IPS-15b (cell line): ENCODE measurements at regions not wholly inside any gene's neighbourhood (a gene's known extent, or its start where the extent isn't known, plus 50 kb on each side); places are given as distances from the start of the nearest gene placed in this dataset.

ENCODE experiments used
- H3K27me3 ChIP-seq: one replicate; pipeline ENCODE4 v1.6.1; 2013; ENCODE audit warnings: low read length; ENCODE audit not compliant: control insufficient read depth, insufficient read depth
- H3K36me3 ChIP-seq: one replicate; pipeline ENCODE4 v1.6.1; 2013; ENCODE audit warnings: low read length; ENCODE audit not compliant: control insufficient read depth, insufficient read depth
- H3K4me1 ChIP-seq: one replicate; pipeline ENCODE4 v1.6.1; 2013; ENCODE audit warnings: mild to moderate bottlenecking, low read length; ENCODE audit not compliant: control insufficient read depth, insufficient read depth
- H3K4me3 ChIP-seq: one replicate; pipeline ENCODE4 v1.5.1; 2013; ENCODE audit warnings: low read depth, low read length
- H3K9ac ChIP-seq: one replicate; pipeline ENCODE4 v1.6.1; 2013; ENCODE audit warnings: low read depth, mild to moderate bottlenecking, low read length
- H3K9me3 ChIP-seq: one replicate; pipeline ENCODE4 v1.6.1; 2013; ENCODE audit warnings: mild to moderate bottlenecking, low read length; ENCODE audit not compliant: control insufficient read depth, insufficient read depth

GRCh38 chr2:19653509-19653908, 248.3 kb downstream of the TTC32 start:
- Histone ChIP-seq H3K4me3 (no peak overlapping the region), H3K9ac (no peak overlapping the region), H3K27me3 (no peaks in the 10 kb centered on the region), H3K4me1 (no peaks in the 10 kb centered on the region), H3K36me3 (no peaks in the 10 kb centered on the region), H3K9me3 (no peaks in the 10 kb centered on the region)

GRCh38 chr2:19652811-19653210, 249.0 kb downstream of the TTC32 start:
- Histone ChIP-seq H3K4me1 (no peaks in the 10 kb centered on the region), H3K36me3 (no peaks in the 10 kb centered on the region), H3K27me3 (no peaks in the 10 kb centered on the region), H3K9me3 (no peaks in the 10 kb centered on the region), H3K9ac (no peak overlapping the region), H3K4me3 (no peak overlapping the region)

- Histone ChIP-seq H3K27me3 (no peaks in the 10 kb centered on the region), H3K36me3 (no peaks in the 10 kb centered on the region)
These were observed 250.3 kb downstream of the TTC32 start for GRCh38 chr2:19651466-19651865.

GRCh38 chr2:19649785-19650380, 251.9 kb downstream of the TTC32 start:
- H3K9me3 ChIP-seq: no peaks in the 10 kb centered on the region
- no peaks in the 10 kb centered on the region for H3K27me3 ChIP-seq
- no peak overlapping the region for H3K9ac ChIP-seq
- H3K4me3 ChIP-seq: no peak overlapping the region
- H3K36me3 ChIP-seq: no peaks in the 10 kb centered on the region
- H3K4me1 ChIP-seq: no peaks in the 10 kb centered on the region

More at GRCh38 chr2:19651466-19651865, 250.3 kb downstream of the TTC32 start:
- Histone ChIP-seq H3K9ac (peak overlapping the region; percentile 8), H3K9me3 (no peaks in the 10 kb centered on the region), H3K4me1 (no peaks in the 10 kb centered on the region), H3K4me3 (no peak overlapping the region)

- no peaks in the 10 kb centered on the region for H3K36me3 ChIP-seq
- no peak overlapping the region for H3K4me3 ChIP-seq
- H3K27me3 ChIP-seq: no peaks in the 10 kb centered on the region
- no peaks in the 10 kb centered on the region for H3K9me3 ChIP-seq
- no peak overlapping the region for H3K9ac ChIP-seq
- H3K4me1 ChIP-seq: no peaks in the 10 kb centered on the region
These were observed 252.6 kb downstream of the TTC32 start for GRCh38 chr2:19649142-19649541.

- Histone ChIP-seq H3K27me3 (no peaks in the 10 kb centered on the region), H3K9me3 (no peaks in the 10 kb centered on the region), H3K4me1 (no peaks in the 10 kb centered on the region), H3K36me3 (no peaks in the 10 kb centered on the region), H3K9ac (no peak overlapping the region), H3K4me3 (no peak overlapping the region)
These were observed 253.2 kb downstream of the TTC32 start for GRCh38 chr2:19648583-19648982.

- no peaks in the 10 kb centered on the region for H3K36me3 ChIP-seq
- no peak overlapping the region for H3K9ac ChIP-seq
- H3K9me3 ChIP-seq: no peaks in the 10 kb centered on the region
- no peak overlapping the region for H3K4me3 ChIP-seq
- no peaks in the 10 kb centered on the region for H3K4me1 ChIP-seq
- H3K27me3 ChIP-seq: no peaks in the 10 kb centered on the region
These were observed 254.8 kb downstream of the TTC32 start for GRCh38 chr2:19646987-19647386.

- Histone ChIP-seq H3K9ac (no peak overlapping the region), H3K27me3 (no peaks in the 10 kb centered on the region), H3K36me3 (no peaks in the 10 kb centered on the region), H3K4me3 (no peak overlapping the region), H3K9me3 (no peaks in the 10 kb centered on the region), H3K4me1 (no peaks in the 10 kb centered on the region)
These were observed 257.0 kb downstream of the TTC32 start for GRCh38 chr2:19644763-19645162.

GRCh38 chr2:19643117-19643518, 258.7 kb downstream of the TTC32 start:
- Histone ChIP-seq H3K4me1 (no peaks in the 10 kb centered on the region), H3K9ac (no peak overlapping the region), H3K27me3 (no peaks in the 10 kb centered on the region), H3K4me3 (no peak overlapping the region), H3K36me3 (no peaks in the 10 kb centered on the region), H3K9me3 (no peaks in the 10 kb centered on the region)

- Histone ChIP-seq H3K4me3 (no peak overlapping the region), H3K9me3 (no peaks in the 10 kb centered on the region), H3K36me3 (no peaks in the 10 kb centered on the region), H3K4me1 (no peaks in the 10 kb centered on the region), H3K27me3 (no peaks in the 10 kb centered on the region), H3K9ac (no peak overlapping the region)
These were observed 259.3 kb downstream of the TTC32 start for GRCh38 chr2:19642501-19642900.

GRCh38 chr2:19635951-19636510, 265.8 kb downstream of the TTC32 start:
- Histone ChIP-seq H3K27me3 (no peaks in the 10 kb centered on the region), H3K36me3 (no peaks in the 10 kb centered on the region), H3K9ac (no peak overlapping the region), H3K9me3 (no peaks in the 10 kb centered on the region), H3K4me1 (no peaks in the 10 kb centered on the region), H3K4me3 (no peak overlapping the region)

- Histone ChIP-seq H3K27me3 (no peaks in the 10 kb centered on the region), H3K4me3 (no peak overlapping the region), H3K9me3 (no peaks in the 10 kb centered on the region), H3K36me3 (no peaks in the 10 kb centered on the region), H3K9ac (no peak overlapping the region), H3K4me1 (no peaks in the 10 kb centered on the region)
These were observed 269.3 kb downstream of the TTC32 start for GRCh38 chr2:19632403-19632991.
